DMS153 (cell line): ENCODE measurements at regions not wholly inside any gene's neighbourhood (a gene's known extent, or its start where the extent isn't known, plus 50 kb on each side); places are given as distances from the start of the nearest gene placed in this dataset.
"Not testable (repeated sequence)": the region's sequence is repeated elsewhere in the genome, so short reads cannot be mapped to it uniquely, and the experiment has no call there.

ENCODE experiments used
- DNase-seq: peaks from one replicate; lab custom pipeline; 2025; lab: John Stamatoyannopoulos, UW

DNA sequence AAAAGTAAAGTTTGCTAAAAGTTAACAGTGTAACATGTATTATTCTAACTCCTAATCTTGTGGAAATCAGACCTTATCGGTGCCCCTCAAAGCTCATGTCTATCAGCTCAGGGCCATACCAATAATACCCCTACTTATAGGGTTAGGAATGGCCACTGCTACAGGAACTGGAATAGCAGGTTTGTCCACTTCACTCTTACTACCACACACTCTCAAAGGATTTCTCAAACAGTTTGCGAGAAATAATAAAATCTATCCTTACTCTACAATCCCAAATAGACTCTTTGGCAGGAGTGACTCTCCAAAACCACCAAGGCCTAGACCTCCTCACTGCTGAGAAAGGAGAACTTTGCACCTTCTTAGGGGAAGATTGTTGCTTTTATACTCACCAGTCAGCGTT, 1677.7 kb downstream of the OLFM4 start:
- DNase-seq, result peak; percentile 62

DNA sequence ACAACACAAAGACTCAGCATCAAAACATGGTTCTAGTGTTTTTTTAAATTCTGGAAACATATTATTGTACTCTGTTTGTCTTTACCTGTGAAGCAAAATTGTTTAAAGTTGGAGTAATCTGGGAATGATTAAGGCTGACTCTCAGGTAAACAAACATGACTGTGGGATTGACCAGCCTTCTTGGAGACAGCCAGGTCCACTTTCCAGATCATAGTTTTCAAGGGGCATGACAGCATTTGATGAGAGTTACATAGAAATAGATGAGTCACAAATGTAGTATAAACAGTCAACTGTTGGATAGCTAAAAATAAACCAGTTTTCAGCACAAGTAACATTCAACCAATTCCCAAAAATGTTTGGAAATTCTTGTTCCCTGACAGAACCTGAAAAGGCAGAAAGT, 1680.9 kb downstream of the OLFM4 start:
- DNase-seq, result no peak

DNA sequence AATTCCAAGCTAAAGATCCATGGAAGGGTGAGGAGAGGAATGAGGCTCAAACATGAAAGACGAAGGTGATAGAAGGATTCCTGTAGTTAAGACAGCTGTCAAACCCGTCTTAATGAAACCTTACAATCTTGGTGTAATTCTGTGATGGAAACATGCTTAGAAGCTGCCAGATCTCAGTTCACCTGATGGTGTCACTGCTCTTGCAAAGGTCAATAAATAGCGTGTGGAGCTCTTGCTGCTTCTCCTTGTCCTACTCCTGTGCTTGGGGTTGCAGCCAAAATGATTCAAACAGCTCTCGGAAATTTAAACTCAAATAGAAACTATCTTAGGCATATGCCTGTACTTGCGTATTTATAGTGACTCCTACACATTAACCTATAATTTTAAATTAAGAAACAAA, 1705.0 kb downstream of the OLFM4 start:
- DNase-seq, result peak; percentile 29

DNA sequence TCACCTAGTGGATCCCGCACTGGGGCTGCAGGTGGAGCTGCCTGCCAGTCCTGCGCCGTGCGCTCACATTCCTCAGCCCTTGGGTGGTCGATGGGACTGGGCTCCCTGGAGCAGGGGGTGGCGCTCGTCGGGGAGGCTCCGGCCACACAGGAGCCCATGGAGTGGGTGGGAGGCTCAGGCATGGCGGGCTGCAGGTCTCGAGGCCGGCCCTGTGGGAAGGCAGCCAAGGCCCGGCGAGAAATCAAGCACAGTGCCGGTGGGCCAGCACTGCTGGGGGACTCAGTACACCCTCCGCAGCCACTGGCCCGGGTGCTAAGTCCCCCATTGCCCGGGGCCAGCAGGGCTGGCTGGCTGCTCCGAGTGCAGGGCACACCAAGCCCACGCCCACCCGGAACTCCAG, 1708.6 kb downstream of the OLFM4 start:
- not testable (repeated sequence) for DNase-seq

DNA sequence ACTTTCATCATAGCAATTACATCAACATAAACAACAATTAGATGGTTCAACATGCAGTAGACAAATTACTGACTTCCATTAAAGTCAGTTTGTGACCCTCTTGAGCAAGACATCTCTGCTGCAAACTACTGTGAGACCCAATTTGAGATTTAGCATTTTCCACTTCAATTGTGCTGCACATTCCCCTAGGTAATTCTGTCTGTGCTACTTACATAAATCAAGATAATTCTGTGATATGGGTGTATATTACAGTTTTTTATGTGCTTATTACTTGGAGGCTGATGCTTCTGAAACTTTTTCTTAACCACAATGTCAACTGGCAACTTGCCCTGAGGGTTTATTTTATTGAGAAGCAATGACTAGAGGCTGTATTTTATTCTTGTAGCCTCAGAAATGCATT, 1714.4 kb downstream of the OLFM4 start:
- DNase-seq, result no peak

DNA sequence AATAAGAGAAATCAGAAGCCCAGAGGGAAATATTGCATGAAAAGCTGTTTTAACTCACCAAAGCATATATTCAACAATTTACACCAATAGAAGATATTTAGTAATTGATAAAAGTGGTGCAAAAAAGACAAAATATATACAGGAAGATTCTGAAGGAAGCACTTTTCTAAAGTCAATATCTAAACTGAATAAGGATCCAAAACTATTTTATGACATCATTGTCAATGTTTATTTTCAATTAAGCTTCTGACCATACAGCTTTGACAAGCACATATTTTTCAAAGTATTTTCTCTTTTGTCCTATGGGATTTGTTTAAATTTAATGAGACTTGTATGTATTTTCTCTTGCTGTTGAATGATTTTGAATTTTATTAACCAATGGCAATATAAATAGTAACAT, 1716.1 kb downstream of the OLFM4 start:
- DNase-seq, result no peak

DNA sequence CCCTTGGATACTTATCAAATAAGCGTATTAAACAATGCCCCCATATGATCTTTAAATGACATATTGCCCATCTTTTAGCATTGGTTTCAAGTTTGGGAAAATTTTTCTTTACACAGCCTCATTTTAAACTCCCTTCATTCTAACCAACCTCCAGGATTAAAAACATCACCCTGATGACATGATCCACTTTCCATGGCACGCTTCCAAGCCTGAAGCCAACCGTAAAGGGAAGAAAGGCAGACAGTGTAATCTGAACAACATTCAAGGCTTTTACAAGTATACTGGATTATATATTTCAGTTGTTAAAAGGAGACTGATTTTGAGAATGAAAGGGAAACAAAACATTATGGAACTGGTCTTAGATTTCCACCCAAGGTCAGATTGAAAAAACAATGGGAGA, 1721.9 kb downstream of the OLFM4 start:
- DNase-seq, result no peak

DNA sequence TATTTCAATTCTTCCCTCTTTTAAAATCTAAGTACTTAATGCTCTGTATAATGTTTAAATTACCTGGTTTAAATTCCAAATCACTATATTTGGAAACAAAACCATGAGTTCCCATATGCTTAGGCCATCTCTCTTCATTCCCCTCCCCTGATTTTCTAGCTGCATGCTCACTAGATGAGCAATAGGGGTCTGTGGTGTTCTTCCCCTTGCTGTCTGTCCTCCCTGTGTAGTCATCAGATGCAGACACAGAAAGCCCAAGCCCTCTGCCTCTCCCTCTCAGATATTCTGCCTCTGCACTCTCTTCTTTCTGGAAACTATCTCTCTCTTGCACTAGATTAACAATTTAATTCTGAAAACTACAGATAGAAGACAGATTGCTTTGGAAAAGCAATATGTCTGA, 1730.2 kb downstream of the OLFM4 start:
- DNase-seq, result no peak

DNA sequence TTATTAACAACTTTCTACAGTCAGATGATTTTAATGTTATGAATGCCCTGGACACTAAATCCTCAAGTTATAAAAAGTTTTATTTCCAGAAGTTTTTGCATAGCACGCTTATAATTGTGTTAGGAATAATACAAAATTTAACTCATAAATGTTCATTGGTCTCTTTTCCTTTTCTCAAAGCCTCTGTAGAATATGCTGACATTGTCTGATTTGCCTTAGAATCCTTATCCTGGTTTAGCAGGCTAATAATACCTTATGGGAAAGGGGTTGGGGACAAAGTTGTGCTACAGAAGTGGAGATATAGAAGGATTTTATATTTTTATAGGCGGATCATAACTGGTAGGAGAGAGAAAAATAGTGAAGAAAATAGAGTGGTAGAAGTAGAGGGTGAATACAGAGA, 1739.6 kb downstream of the OLFM4 start:
- no peak for DNase-seq

DNA sequence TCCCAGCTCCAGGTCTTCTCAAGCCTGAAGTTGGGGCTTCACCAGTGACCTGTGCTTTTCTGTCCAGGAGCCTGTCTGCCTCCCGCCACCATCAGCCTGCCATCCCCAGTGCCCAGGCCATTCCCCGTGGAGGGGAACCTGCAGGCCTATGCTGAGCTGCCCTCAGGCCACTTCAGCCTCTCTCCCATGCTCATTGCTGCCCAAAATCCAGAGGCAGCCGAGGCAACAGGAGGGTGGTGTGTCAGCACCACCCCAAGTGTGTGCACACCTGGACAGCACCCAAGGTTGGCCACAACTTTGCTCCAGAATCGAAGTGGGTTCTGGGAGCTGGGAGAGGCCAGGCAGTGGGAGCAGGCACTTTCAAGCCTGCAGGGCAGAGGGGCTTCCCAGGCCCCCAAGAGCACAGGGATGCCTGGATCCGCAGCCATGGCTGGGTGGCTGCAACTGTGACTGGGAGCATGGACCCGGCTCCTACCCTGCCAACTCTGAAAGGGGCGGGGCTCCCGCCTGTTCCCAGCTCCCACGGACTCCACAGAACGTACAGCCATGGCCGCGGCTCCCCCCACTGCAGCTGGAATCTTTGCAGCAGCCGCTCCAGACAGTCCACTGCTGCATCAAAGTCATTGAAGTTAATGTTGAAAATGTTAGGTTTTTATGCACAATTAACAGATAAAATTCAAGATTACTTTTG, 1747.0 kb downstream of the OLFM4 start:
- DNase-seq, result no peak

DNA sequence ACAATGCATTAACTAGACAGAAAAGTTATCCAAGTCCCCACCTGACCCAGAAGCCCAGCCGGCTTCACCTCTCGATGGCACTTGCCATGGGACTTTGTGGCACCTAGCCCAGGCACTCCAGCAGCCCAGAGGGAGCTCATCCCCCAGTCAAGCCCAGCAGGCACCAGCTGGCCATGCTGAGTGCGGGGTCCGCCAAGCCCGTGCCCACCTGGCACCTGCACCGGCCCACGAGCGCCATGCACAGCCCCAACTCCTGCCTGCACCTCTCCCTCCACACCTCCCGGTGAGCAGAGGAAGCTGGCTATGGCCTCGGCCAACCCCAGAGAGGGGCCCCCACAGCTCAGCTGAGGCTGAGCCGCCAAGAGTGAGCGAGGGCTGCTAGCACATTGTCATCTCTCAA, 1759.1 kb downstream of the OLFM4 start:
- no peak for DNase-seq

DNA sequence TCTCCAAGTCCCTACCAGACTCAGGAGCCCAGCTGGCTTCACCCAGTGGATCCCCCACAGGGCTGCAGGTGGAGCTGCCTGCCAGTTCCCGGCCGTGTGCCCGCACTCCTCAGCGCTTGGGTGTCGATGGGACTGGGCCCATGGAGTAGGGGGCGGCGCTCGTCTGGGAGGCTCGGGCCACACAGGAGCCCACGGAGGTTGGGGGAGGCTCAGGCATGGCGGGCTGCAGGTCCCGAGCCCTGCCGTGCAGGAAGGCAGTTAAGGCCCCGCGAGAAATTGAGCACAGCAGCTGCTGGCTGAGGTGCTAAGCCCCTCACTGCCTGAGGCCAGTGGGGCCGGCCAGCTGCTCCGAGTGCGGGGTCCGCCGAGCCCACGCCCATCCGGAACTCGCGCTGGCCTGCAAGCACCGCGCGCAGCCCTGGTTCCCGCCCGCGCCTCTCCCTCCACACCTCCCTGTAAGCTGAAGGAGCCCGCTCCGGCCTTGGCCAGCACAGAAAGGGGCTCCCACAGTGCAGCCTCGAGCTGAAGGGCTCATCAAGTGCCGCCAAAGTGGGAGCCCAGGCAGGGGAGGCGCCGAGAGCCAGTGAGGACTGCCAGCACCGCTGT, 1771.1 kb downstream of the OLFM4 start:
- DNase-seq, result no peak

DNA sequence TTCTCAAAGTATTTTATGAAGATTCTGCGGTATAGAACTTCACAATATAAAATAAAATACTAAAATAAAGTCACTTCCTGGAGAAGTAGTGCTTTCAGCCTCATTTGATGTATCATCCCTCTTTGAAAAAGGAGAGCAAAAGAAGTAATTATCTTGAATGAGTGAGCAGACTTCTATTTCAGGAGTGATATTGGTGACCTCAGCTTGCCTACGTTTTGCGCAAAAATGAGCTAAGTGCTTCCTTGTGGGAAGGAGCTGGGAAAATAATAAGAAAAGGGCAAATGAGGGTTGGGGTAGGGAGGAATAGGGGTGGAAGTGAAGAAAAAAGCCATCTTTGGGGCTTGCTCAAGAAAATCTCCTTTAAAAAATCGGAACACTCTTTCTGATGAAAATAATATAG, 1773.6 kb downstream of the OLFM4 start:
- DNase-seq, result no peak

DNA sequence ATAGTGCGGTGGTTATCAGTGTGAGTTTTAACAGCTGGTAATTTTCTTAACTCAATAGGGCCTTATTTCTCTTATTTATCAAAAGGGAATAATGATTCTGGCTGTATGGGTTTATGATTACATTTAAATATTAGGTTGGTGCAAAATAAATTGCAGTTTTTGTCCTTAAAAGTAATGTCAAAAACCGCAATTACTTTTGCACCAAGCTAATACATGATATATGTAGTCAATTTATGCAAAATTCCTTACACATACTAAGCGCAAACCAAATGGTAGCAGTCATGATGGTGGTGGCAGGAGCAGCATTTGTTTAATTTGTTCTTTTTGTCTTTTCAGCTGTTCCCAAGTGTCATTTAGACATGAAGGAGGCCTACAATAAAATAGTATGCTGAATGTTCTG, 1777.1 kb downstream of the OLFM4 start:
- no peak for DNase-seq

DNA sequence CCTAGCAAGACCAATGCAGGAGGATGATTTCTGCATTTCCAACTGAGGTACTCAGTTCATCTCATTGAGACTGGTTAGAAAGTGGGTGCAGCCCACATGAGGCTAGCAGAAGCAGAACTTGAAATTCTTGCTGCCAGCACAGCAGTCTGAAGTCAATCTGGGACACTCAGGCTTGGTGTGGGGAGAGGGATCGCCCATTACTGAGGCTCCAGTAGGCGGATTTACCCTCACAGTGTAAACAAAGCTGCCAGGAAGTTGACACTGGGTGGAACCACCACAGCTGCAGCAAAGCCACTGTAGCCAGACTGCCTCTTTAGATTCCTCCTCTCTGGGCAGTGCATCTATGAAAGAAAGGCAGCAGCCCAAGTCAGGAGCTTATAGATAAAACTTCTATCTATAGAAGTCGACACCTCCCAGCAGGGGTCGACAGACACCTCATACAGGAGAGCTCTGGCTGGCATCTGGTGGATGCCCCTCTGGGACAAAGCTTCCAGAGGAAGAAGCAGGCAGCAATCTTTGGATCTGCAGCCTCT, 1793.4 kb downstream of the OLFM4 start:
- peak; percentile 62 for DNase-seq

DNA sequence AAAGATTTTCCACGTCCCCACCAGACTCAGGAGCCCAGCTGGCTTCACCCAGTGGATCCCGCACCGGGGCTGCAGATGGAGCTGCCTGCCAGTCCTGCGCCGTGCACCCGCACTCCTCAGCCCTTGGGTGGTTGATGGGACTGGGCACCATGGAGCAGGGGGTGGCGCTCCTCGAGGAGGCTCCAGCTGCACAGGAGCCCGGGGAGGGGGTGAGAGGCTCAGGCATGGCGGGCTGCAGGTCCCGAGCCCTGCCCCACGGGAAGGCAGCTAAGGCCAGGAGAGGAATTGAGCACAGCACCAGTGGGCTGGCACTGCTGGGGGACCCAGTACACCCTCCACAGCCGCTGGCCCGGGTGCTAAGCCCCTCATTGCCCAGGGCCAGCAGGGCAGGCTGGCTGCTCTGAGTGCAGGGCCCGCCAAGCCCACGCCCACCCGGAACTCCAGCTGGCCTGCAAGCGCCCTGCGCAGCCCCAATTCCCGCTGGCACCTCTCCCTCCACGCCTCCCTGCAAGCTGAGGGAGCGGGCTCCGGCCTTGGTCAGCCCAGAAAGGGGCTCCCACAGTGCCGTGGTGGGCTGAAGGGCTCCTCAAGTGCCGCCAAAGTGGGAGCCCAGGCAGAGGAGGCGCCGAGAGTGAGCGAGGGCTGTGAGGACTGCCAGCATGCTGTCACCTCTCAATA, 1800.9 kb downstream of the OLFM4 start:
- not testable (repeated sequence) for DNase-seq

DNA sequence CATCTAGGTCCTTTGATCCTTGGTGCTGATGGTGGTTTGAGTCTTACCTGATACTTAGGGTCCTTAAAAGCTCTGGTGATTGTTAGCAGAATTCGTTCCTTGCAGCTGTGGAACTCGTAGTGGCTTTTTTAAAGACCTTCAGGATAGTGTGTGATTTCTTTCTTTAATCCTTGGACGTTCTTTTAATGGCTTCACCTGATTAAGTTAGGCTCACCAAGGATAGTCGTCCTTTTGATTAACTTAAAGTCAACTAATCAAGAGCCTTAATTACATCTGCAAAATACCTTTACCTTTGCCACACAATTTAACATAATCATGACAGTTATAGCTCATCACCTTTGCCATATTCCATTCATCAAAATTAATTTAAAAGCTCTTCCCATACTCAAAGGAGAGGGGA, 1807.7 kb downstream of the OLFM4 start:
- no peak for DNase-seq

DNA sequence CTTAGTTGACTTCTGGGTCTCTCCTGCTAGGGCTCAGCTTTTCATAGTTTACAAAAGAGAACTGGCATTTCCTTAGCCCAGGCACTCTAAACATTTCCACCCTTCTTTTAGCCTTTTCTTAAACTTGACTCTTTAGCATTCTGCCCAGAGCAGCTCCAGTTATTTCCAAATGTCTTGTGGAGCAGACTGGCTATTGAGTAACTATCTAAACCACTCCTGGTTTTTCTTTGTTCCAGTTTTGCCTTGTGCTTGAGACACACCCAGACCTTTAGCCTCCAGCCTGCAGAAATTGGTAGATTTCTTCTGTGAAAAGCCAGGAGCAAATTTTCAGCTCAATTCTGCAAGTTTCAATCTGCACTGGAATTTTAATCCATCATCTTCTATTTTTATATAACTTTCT, 1813.1 kb downstream of the OLFM4 start:
- DNase-seq, result no peak

DNA sequence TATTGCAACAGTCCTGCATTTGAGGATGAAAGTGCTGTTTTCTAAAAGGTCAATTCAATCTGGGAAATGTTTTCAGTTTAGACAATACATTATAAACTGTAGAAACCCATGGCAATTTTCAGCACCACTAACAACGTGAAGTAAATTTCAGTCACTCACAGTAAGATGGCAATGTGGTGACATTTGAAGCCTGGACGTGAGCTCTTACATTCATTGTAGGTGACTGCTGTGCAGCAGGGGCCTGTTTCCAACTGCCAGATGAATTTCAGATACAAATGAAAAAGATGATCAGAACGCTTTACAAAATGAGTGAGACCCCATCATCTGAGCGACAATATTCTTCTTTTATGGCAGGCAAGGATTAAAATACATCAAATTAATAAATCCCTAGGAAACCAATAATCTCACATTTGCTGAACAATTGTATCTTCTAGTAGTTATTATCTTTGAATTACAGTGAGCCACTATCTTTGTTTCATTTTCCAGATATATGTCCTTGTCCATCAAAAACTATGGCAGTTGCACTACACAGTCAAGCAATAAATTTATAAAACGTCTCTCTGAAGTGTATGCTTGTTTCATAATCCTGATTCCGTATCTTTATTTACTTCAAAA, 1816.8 kb downstream of the OLFM4 start:
- no peak for DNase-seq

DNA sequence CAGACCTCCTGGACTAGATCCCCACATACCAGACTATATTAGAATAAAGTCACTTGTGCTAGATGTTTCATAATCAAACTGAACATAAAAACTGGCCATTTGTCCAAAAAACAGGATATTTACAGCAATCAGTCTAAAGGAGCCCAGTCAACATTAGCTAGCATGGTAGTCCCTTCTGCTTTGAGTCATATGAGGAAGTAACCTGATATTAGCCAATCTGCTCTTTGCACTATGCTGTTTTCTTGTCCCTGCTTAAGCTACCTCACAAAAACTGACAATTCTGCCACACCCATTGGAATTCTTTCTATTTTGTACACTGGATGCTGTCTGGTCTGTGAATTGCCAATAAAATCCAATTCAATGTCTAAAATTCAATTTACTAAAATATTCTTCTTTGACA, 1824.2 kb downstream of the OLFM4 start:
- DNase-seq, result no peak

DNA sequence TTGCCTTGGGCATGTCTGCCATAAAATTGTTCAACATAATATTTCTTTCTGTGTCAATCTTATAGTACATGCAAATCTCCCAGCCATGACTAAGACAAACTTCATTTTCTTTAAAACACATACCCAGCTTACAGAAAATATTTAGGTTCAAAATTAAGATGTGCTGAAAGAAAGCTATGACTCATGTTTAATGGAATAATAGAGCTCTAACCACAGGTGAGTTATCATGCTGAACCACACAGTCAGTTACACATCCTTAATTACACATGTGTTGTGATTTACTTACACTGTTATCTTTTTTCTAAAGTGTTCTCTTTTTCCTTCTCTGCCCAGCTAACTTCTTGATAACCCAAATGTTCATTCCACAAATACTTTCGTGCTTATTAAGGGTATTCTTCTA, 1831.2 kb downstream of the OLFM4 start:
- no peak for DNase-seq

DNA sequence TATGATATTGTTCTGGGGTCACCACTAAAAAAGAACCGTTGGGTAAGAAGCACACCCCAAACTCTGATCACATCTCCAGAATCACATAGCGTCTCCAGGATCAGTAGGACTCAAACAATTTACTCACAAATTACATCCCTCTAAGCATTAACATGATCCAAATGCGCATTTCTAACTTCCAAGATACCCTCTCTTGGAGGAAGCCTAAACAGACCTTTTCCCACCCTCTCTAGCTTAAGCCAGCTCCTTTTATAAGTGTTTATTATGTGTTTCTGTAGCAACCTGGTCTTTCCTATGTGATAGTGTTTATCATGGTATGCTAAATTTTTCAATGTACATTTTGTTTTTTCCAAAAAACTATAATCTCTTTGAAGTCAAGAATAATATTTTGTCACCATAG, 1846.5 kb downstream of the OLFM4 start:
- no peak for DNase-seq

DNA sequence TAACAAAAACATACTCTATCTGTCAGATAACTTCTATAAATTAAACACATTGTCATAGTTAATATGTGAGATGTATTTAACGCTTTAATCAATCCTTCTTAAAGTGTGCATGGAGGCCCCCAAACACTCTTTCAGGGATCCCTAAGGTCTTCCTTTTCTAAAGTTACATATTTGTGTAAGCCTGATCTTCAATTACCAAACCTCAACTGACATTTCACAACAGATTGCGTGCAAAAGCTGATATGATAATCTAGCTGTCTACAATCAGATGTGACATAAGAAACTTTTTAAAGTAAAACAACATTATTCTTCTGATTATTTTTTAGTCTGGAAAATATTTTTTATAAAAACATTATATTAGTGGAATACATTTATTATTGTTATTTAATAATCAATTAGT, 1850.4 kb downstream of the OLFM4 start:
- no peak for DNase-seq
